ENCODE measurements at regions not wholly inside any gene's neighbourhood (a gene's known extent, or its start where the extent isn't known, plus 50 kb on each side); places are given as distances from the start of the nearest gene placed in this dataset.

GRCh38 chr15:95733931-95734330 is 596.6 kb upstream of the NR2F2 start:
- no peak overlapping the region for H3K4me3 ChIP-seq (ENCODE audit: control insufficient read depth, low read depth, low read length)

GRCh38 chr15:95734422-95735316 is 595.8 kb upstream of the NR2F2 start:
- TF ChIP-seq CTCF (IDR thresholded peaks at IDR 0.05; ENCODE audit: control insufficient read depth, insufficient read depth, low read depth, low read length, missing control alignments): no peak
- DNase-seq (ENCODE audit: low read depth): no peak
- no peak overlapping the region for H3K4me3 ChIP-seq (ENCODE audit: control insufficient read depth, low read depth, low read length)

More at GRCh38 chr15:95733931-95734330, 596.6 kb upstream of the NR2F2 start:
- TF ChIP-seq CTCF (IDR thresholded peaks at IDR 0.05; ENCODE audit: control insufficient read depth, insufficient read depth, low read depth, low read length, missing control alignments): no peak
- DNase-seq (ENCODE audit: low read depth): no peak

- H3K4me3 ChIP-seq (ENCODE audit: control insufficient read depth, low read depth, low read length): no peak overlapping the region
- TF ChIP-seq CTCF (IDR thresholded peaks at IDR 0.05; ENCODE audit: control insufficient read depth, insufficient read depth, low read depth, low read length, missing control alignments): no peak
- DNase-seq (ENCODE audit: low read depth): no peak
These were observed 593.4 kb upstream of the NR2F2 start for GRCh38 chr15:95737060-95737459.

GRCh38 chr15:95739131-95739530 is 591.4 kb upstream of the NR2F2 start:
- H3K4me3 ChIP-seq (ENCODE audit: control insufficient read depth, low read depth, low read length): no peak overlapping the region
- no peak for TF ChIP-seq CTCF (IDR thresholded peaks at IDR 0.05; ENCODE audit: control insufficient read depth, insufficient read depth, low read depth, low read length, missing control alignments)
- DNase-seq (ENCODE audit: low read depth): no peak

- no peak for TF ChIP-seq CTCF (IDR thresholded peaks at IDR 0.05; ENCODE audit: control insufficient read depth, insufficient read depth, low read depth, low read length, missing control alignments)
- DNase-seq (ENCODE audit: low read depth): no peak
- H3K4me3 ChIP-seq (ENCODE audit: control insufficient read depth, low read depth, low read length): no peak overlapping the region
These were observed 588.7 kb upstream of the NR2F2 start for GRCh38 chr15:95741830-95742229.

- H3K4me3 ChIP-seq (ENCODE audit: control insufficient read depth, low read depth, low read length): no peak overlapping the region
- no peak for TF ChIP-seq CTCF (IDR thresholded peaks at IDR 0.05; ENCODE audit: control insufficient read depth, insufficient read depth, low read depth, low read length, missing control alignments)
- no peak for DNase-seq (ENCODE audit: low read depth)
These were observed 588.2 kb upstream of the NR2F2 start for GRCh38 chr15:95742256-95742655.

All from AG09309 (cell line).